Endothelial cell of umbilical vein (primary cell): ENCODE measurements at regions not wholly inside any gene's neighbourhood (a gene's known extent, or its start where the extent isn't known, plus 50 kb on each side); places are given as distances from the start of the nearest gene placed in this dataset.

Experiments used
- BruUV-seq: library from RNA; stranded (reverse); fragments of 400-500 nt; replicated peaks from 2 replicates; lab custom pipeline; 2021; lab: Mats Ljungman, UMichigan
- CTCF ChIA-PET: fragments of 300-600, 350-600 bp; sonication (Branson Sonifier 250); formaldehyde crosslinking; loops from one replicate; lab custom pipeline; 2021; ENCODE audit warnings: antibody characterized with exemption, inconsistent platforms; lab: Charles Lee
- POLR2A ChIA-PET: fragments of 300-600, 350-600 bp; sonication (Branson Sonifier 250); formaldehyde crosslinking; loops from one replicate; lab custom pipeline; 2021; ENCODE audit warnings: antibody characterized with exemption, inconsistent platforms; lab: Charles Lee
- DNase-seq: peaks from one replicate; pipeline ENCODE4 v3.0.0-alpha.2; 2011; ENCODE audit warnings: low read depth, low spot score
- FAIRE-seq: peaks from 2 replicates; lab custom pipeline; 2011; peaks lifted over from hg19 to GRCh38; lab: Jason Lieb, UNC
- H2AFZ ChIP-seq: 2 replicates; pipeline ENCODE4 v1.6.0; 2012; ENCODE audit warnings: low read depth, low read length, control low read depth, inconsistent platforms
- H3K27ac ChIP-seq: 2 replicates; pipeline ENCODE4 v1.5.1; 2011; ENCODE audit warnings: low read depth, mild to moderate bottlenecking, control low read depth, low read length, moderate library complexity; ENCODE audit not compliant: insufficient read depth
- H3K27me3 ChIP-seq, 2 experiments: 2 replicates each; pipeline versions ENCODE4 v1.6.0 to v1.6.1; 2011; ENCODE audit warnings: low read length in 2 of 2, mixed read lengths in 1 of 2; ENCODE audit not compliant: control insufficient read depth in 2 of 2, insufficient read depth in 2 of 2
- H3K36me3 ChIP-seq, 2 experiments: 2 replicates in 1 of 2; 3 replicates in 1 of 2; pipeline ENCODE4 v1.5.1; 2011; ENCODE audit warnings: low read length in 2 of 2, mild to moderate bottlenecking in 1 of 2, moderate library complexity in 1 of 2; ENCODE audit not compliant: control insufficient read depth in 2 of 2, insufficient read depth in 2 of 2; ENCODE audit errors: extremely low read depth in 1 of 2
- H3K4me1 ChIP-seq: 3 replicates; pipeline ENCODE4 v1.5.1; 2011; ENCODE audit warnings: mild to moderate bottlenecking, low read length; ENCODE audit not compliant: control insufficient read depth, insufficient read depth; ENCODE audit errors: extremely low read depth
- H3K4me2 ChIP-seq: 2 replicates; pipeline ENCODE4 v1.6.1; 2011; ENCODE audit warnings: low read length, control low read depth, mixed read lengths; ENCODE audit not compliant: insufficient read depth
- H3K4me3 ChIP-seq, 3 experiments: fragments of 200-600 bp in 1 of 3; sonication (generic), shearing (Covaris generic) in 1 of 3; replicated peaks in 1 of 3; 2 replicates each; pipeline ENCODE4 v1.5.1; 2011 to 2016; ENCODE audit warnings: control low read depth in 3 of 3, low read length in 3 of 3, mild to moderate bottlenecking in 2 of 3, inconsistent platforms in 1 of 3, low read depth in 1 of 3, moderate library complexity in 1 of 3; ENCODE audit not compliant: insufficient read depth in 1 of 3
- H3K79me2 ChIP-seq: 2 replicates; pipeline ENCODE4 v1.6.0; 2012; ENCODE audit warnings: low read length, inconsistent platforms; ENCODE audit not compliant: control insufficient read depth, insufficient read depth
- H3K9ac ChIP-seq: replicated peaks from 2 replicates; pipeline ENCODE3; 2011; ENCODE audit warnings: low read length, control low read depth; ENCODE audit not compliant: insufficient read depth; ENCODE audit errors: extremely low read depth
- H3K9me1 ChIP-seq: replicated peaks from 3 replicates; pipeline ENCODE4 v1.6.0; 2011; ENCODE audit warnings: mild to moderate bottlenecking, low read length; ENCODE audit not compliant: control insufficient read depth, insufficient read depth; ENCODE audit errors: extremely low read depth
- H3K9me3 ChIP-seq: replicated peaks from 2 replicates; pipeline ENCODE4 v1.5.1; 2012; ENCODE audit warnings: low read length, inconsistent platforms; ENCODE audit not compliant: control insufficient read depth, insufficient read depth
- H4K20me1 ChIP-seq: replicated peaks from 2 replicates; pipeline ENCODE3; 2011; ENCODE audit warnings: mild to moderate bottlenecking, low read length; ENCODE audit not compliant: control insufficient read depth, insufficient read depth; ENCODE audit errors: extremely low read depth
- EZH2 ChIP-seq: IDR thresholded peaks from 2 replicates; pipeline ENCODE4 v1.6.1; 2012; ENCODE audit warnings: borderline replicate concordance, low read depth, mild to moderate bottlenecking, moderate library complexity, low read length, inconsistent platforms; ENCODE audit not compliant: severe bottlenecking
- FOS ChIP-seq: IDR thresholded peaks from 2 replicates; pipeline ENCODE4 v1.6.1; 2011; ENCODE audit warnings: mild to moderate bottlenecking, low read length, moderate library complexity, borderline replicate concordance; ENCODE audit not compliant: insufficient read depth
- GATA2 ChIP-seq: IDR thresholded peaks from 2 replicates; pipeline ENCODE4 v1.7.0; 2011; ENCODE audit warnings: low read depth, mild to moderate bottlenecking, moderate library complexity, mixed read lengths, low read length; ENCODE audit not compliant: insufficient read length, insufficient read depth
- JUN ChIP-seq: IDR thresholded peaks from 2 replicates; pipeline ENCODE4 v1.6.1; 2011; ENCODE audit warnings: borderline replicate concordance, low read depth; ENCODE audit not compliant: insufficient read length, insufficient read depth
- MYC ChIP-seq: IDR thresholded peaks from one replicate; pipeline ENCODE4 v1.6.1; 2011; ENCODE audit warnings: mild to moderate bottlenecking, low read depth, low read length
- POLR2A ChIP-seq: IDR thresholded peaks from 2 replicates; pipeline ENCODE4 v1.6.1; 2012; ENCODE audit warnings: low read depth, mild to moderate bottlenecking, control low read depth, low read length
- POLR2AphosphoS5 ChIP-seq: IDR thresholded peaks from 2 replicates; pipeline ENCODE4 v1.6.1; 2012; ENCODE audit warnings: low read depth, mild to moderate bottlenecking, control low read depth, low read length, moderate library complexity; ENCODE audit not compliant: insufficient read depth
- dilution Hi-C: fragments of 300-500 bp; cut with MboI; formaldehyde crosslinking; loops from one replicate; pipeline ENCODE4 v1.15.0; 2019; ENCODE audit warnings: low sequenced_read_pairs; ENCODE audit not compliant: extremely low pct_ligation_motif_present
- intact Hi-C: fragments of 100-400 bp; cut with micrococcal nuclease; formaldehyde crosslinking; loops from one replicate; pipeline ENCODE4 v1.10.0; 2022
- TF ChIP-seq, protein P1 (sequence below): IDR thresholded peaks from 2 replicates; pipeline ENCODE4 v1.6.1; 2011; ENCODE audit not compliant: insufficient read depth, insufficient read length
- TF ChIP-seq, protein P2 (sequence below), 2 donors: IDR thresholded peaks; 1 replicate in 1 of 2; 2 replicates in 1 of 2; pipeline ENCODE4 v1.5.1; 2011; ENCODE audit warnings: low read length in 2 of 2, mild to moderate bottlenecking in 2 of 2, moderate library complexity in 2 of 2, control low read depth in 1 of 2, inconsistent platforms in 1 of 2, low read depth in 1 of 2; ENCODE audit not compliant: insufficient read depth in 1 of 2; ENCODE audit errors: extremely low read depth in 1 of 2

DNA sequence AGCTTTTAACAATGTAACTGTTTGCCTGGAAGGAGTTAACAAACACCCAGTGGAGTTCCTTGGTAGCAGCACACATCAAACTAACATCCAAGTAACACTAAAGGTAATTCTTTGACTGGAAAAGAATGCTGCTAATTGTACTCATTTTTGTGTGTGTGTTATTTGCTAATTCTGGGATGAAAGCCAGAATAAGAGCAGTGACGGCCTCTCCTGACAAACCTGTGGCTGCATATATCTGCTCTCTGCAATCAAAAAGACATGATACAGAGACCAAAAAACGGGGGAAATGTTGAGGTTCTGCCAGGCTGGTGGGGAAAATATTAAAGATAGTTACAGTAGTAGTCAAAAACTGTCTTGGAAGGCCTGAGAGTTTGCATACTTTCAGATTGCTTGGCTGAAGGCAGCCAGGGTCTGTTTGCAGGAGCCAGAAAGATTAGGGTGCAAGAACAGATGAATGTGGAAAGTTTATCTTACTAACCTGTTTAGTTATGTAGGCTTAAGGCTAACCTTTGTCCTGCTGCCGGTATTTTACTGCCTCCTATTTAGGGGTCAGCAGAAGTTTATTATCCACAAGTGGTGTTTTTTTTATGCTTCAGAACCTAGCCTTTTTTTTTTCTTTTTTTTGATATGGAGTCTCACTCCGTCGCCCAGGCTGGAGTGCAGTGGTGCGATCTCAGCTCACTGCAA lies 325.6 kb upstream of the RBMY1B start:
- Histone ChIP-seq H3K4me2 (no peak overlapping the region), H3K27ac (no peak overlapping the region), H3K79me2 (no peaks in the 10 kb centered on the region), H3K9me1 (no peaks in the 10 kb centered on the region), H3K4me3 (no peak overlapping the region), H3K36me3 (no peaks in the 10 kb centered on the region), H2AFZ (no peak overlapping the region), H3K4me1 (no peaks in the 10 kb centered on the region), H3K9ac (no peak overlapping the region), H3K27me3 (no peaks in the 10 kb centered on the region), H4K20me1 (no peaks in the 10 kb centered on the region), H3K9me3 (no peaks in the 10 kb centered on the region)
- dilution Hi-C loops: no loop called here
- DNase-seq: no peak
- intact Hi-C loops: no loop called here
- CTCF ChIA-PET: no interaction called here
- peak; percentile 52 for FAIRE-seq
- TF ChIP-seq POLR2A: no peak
- no peak for TF ChIP-seq POLR2AphosphoS5
- TF ChIP-seq FOS: no peak
- no peak for TF ChIP-seq MYC
- TF ChIP-seq GATA2: no peak
- no peak for TF ChIP-seq JUN
- TF ChIP-seq, protein P1, sequence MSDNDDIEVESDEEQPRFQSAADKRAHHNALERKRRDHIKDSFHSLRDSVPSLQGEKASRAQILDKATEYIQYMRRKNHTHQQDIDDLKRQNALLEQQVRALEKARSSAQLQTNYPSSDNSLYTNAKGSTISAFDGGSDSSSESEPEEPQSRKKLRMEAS: no peak
- TF ChIP-seq EZH2: no peak
- TF ChIP-seq, protein P2, sequence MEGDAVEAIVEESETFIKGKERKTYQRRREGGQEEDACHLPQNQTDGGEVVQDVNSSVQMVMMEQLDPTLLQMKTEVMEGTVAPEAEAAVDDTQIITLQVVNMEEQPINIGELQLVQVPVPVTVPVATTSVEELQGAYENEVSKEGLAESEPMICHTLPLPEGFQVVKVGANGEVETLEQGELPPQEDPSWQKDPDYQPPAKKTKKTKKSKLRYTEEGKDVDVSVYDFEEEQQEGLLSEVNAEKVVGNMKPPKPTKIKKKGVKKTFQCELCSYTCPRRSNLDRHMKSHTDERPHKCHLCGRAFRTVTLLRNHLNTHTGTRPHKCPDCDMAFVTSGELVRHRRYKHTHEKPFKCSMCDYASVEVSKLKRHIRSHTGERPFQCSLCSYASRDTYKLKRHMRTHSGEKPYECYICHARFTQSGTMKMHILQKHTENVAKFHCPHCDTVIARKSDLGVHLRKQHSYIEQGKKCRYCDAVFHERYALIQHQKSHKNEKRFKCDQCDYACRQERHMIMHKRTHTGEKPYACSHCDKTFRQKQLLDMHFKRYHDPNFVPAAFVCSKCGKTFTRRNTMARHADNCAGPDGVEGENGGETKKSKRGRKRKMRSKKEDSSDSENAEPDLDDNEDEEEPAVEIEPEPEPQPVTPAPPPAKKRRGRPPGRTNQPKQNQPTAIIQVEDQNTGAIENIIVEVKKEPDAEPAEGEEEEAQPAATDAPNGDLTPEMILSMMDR (IDR thresholded peaks at IDR 0.05; ENCODE audit: extremely low read depth in 1 of 2, insufficient read depth in 1 of 2, low read depth in 1 of 2, low read length in 2 of 2): no peak
- POLR2A ChIA-PET: no interaction called here
- BruUV-seq: no TSS peak
